PFSK-1 (cell line): ENCODE measurements at regions not wholly inside any gene's neighbourhood (a gene's known extent, or its start where the extent isn't known, plus 50 kb on each side); places are given as distances from the start of the nearest gene placed in this dataset.

Source experiments
- FOXP2 ChIP-seq: optimal IDR thresholded peaks from 2 replicates; pipeline ENCODE3; 2011; ENCODE audit warnings: borderline replicate concordance, control low read depth, inconsistent platforms; ENCODE audit not compliant: insufficient read depth; ENCODE audit errors: extremely low read length, extremely low read depth
- POLR2AphosphoS5 ChIP-seq: IDR thresholded peaks from 2 replicates; pipeline ENCODE4 v1.6.1; 2012; ENCODE audit warnings: low read depth, mild to moderate bottlenecking, control low read depth, low read length, moderate library complexity
- SIN3A ChIP-seq: IDR thresholded peaks from 2 replicates; pipeline ENCODE4 v1.6.1; 2012; ENCODE audit warnings: mild to moderate bottlenecking, low read length, moderate library complexity, borderline replicate concordance; ENCODE audit not compliant: insufficient read depth
- TAF1 ChIP-seq: IDR thresholded peaks from 2 replicates; pipeline ENCODE4 v1.6.1; 2012; ENCODE audit warnings: low read length, control low read depth, borderline replicate concordance; ENCODE audit not compliant: insufficient read depth
- TF ChIP-seq, protein P1 (sequence below), 2 experiments: IDR thresholded peaks; 2 replicates each; pipeline versions ENCODE4 v1.6.1 to v1.8.0; 2011 to 2012; ENCODE audit warnings: low read depth in 2 of 2, low read length in 2 of 2, control low read depth in 1 of 2, inconsistent platforms in 1 of 2, mild to moderate bottlenecking in 1 of 2, moderate library complexity in 1 of 2; ENCODE audit not compliant: insufficient read depth in 1 of 2

DNA sequence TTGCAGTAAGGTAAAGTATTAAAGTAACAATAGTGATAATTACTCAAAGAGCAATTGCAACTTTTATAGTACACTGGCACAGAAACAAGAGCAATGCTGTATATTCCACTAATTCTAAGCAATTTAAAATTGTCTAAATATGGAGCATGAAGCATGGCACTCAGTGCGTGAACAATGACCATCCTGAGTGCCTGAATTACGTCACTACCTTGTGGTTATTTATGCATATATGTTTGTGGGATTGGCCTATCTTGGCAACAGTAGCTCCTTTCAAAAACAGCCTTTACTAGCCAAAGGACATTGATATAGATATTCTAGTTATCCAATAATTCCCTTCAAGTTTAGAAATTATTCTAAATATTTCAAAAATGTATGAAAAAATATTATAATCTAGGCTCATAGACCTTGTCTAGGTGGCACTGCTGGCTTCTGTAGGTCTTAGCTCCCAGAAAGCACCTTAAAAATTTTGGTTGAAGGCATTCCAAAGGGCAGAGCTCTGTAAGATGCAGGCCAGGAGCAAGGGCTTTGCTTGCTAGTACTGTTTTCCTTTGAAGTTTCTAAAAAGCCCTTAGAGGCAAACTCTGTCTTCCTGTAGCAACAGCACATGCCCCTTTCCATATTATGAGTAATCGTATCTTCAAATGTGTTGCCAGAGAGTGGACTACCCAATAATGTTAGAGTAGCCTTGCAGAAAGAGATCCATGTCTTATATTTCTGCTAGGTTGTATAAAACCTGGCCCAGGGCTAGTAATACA is 719.3 kb downstream of the NR2F1-AS1 start:
- TF ChIP-seq SIN3A (no peak), POLR2AphosphoS5 (no peak), FOXP2 (no peak), TAF1 (no peak)
- TF ChIP-seq, protein P1, sequence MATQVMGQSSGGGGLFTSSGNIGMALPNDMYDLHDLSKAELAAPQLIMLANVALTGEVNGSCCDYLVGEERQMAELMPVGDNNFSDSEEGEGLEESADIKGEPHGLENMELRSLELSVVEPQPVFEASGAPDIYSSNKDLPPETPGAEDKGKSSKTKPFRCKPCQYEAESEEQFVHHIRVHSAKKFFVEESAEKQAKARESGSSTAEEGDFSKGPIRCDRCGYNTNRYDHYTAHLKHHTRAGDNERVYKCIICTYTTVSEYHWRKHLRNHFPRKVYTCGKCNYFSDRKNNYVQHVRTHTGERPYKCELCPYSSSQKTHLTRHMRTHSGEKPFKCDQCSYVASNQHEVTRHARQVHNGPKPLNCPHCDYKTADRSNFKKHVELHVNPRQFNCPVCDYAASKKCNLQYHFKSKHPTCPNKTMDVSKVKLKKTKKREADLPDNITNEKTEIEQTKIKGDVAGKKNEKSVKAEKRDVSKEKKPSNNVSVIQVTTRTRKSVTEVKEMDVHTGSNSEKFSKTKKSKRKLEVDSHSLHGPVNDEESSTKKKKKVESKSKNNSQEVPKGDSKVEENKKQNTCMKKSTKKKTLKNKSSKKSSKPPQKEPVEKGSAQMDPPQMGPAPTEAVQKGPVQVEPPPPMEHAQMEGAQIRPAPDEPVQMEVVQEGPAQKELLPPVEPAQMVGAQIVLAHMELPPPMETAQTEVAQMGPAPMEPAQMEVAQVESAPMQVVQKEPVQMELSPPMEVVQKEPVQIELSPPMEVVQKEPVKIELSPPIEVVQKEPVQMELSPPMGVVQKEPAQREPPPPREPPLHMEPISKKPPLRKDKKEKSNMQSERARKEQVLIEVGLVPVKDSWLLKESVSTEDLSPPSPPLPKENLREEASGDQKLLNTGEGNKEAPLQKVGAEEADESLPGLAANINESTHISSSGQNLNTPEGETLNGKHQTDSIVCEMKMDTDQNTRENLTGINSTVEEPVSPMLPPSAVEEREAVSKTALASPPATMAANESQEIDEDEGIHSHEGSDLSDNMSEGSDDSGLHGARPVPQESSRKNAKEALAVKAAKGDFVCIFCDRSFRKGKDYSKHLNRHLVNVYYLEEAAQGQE (IDR thresholded peaks at IDR 0.05; ENCODE audit: insufficient read depth in 1 of 2, low read depth in 2 of 2, low read length in 2 of 2), result no peak

DNA sequence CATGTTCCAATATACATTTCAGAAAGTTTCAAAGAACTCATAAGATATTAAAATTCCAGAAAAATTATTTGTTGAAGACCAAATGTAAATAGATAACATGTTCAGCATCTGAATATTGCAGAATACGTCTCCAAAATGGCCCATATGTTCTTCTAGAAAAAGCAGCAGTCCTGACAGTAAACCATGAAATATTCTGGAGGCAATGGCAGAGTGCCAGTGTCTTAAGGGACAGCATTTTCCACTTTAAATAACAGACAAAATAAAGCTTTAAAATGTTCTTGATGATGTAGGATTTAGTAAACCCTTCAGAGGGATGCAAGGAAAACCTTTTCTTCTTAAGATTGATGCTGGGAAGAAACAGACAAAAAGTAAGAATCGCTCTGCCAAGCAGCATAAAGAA is 721.0 kb downstream of the NR2F1-AS1 start:
- TF ChIP-seq FOXP2 (no peak), TAF1 (no peak), SIN3A (no peak), POLR2AphosphoS5 (no peak)
- TF ChIP-seq, protein P1 (IDR thresholded peaks at IDR 0.05; ENCODE audit: insufficient read depth in 1 of 2, low read depth in 2 of 2, low read length in 2 of 2), result no peak

DNA sequence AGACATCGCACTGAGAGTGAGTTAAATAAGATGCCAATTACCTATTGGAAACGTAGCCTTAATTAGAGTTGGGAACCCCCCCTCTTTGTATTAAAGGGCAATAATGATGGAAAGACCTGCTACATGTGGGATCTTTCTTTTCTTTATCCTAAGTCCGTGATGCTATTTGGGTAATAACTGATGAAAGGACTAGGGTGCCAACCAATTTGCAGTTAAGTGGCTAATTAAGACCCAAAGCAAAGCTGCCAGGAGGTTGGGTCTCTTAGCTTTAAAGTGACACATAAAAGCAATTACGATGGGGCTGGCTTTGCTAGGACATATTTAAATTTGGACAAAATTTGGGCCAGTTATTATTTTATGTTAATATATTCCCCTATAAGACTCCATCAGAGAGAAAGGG is 728.8 kb downstream of the NR2F1-AS1 start:
- TF ChIP-seq SIN3A (no peak), TAF1 (no peak), POLR2AphosphoS5 (no peak), FOXP2 (no peak)
- TF ChIP-seq, protein P1 (IDR thresholded peaks at IDR 0.05; ENCODE audit: insufficient read depth in 1 of 2, low read depth in 2 of 2, low read length in 2 of 2), result no peak

GRCh38 chr5:92850886-92851285 is 730.1 kb downstream of the NR2F1-AS1 start:
- TF ChIP-seq, protein P1 (IDR thresholded peaks at IDR 0.05; ENCODE audit: insufficient read depth in 1 of 2, low read depth in 2 of 2, low read length in 2 of 2), result no peak
- TF ChIP-seq FOXP2 (no peak), POLR2AphosphoS5 (no peak)

DNA sequence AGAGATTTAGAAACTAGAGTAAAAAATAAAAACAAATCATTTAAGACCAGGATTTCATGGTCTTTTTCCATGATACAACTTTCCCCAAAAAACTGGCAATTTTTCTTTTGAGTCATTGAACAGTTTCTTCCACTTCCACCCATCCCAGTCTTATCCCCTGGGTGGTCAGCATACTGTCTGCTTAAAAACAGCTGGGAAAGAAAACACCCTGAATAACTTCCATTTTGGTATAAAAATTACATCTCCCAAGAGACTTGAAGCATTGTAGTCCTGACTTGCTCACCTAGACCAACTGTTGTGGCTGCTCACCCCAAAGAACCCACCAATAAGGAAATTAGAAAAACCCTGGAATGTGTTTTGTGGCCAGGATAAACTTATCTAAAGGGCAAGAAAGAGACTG is 731.3 kb downstream of the NR2F1-AS1 start:
- TF ChIP-seq TAF1 (no peak), FOXP2 (no peak), POLR2AphosphoS5 (no peak)
- TF ChIP-seq, protein P1 (IDR thresholded peaks at IDR 0.05; ENCODE audit: insufficient read depth in 1 of 2, low read depth in 2 of 2, low read length in 2 of 2), result no peak
